HG03135 (cell line): ENCODE measurements at regions not wholly inside any gene's neighbourhood (a gene's known extent, or its start where the extent isn't known, plus 50 kb on each side); places are given as distances from the start of the nearest gene placed in this dataset.

Source experiments
- ATAC-seq: cut with Tn5 transposase; IDR thresholded peaks from one replicate; pipeline ENCODE4 v1.9.1; 2021; ENCODE audit warnings: mild to moderate bottlenecking, moderate library complexity; ENCODE audit not compliant: unreplicated experiment

- no peak for ATAC-seq
Observed at GRCh38 chr1:4086085-4086850, 186.2 kb upstream of the C1orf174 start.

- ATAC-seq: no peak
Observed at GRCh38 chr1:4086921-4087320, 186.8 kb upstream of the C1orf174 start.

GRCh38 chr1:4087530-4088420, 187.7 kb upstream of the C1orf174 start:
- no peak for ATAC-seq

GRCh38 chr1:4088676-4089075, 188.6 kb upstream of the C1orf174 start:
- no peak for ATAC-seq

GRCh38 chr1:4089421-4090175, 189.5 kb upstream of the C1orf174 start:
- ATAC-seq: no peak

- ATAC-seq: no peak
Observed at GRCh38 chr1:4090556-4090955, 190.5 kb upstream of the C1orf174 start.

GRCh38 chr1:4090976-4091660, 191.0 kb upstream of the C1orf174 start:
- no peak for ATAC-seq

GRCh38 chr1:4091996-4092395, 191.9 kb upstream of the C1orf174 start:
- no peak for ATAC-seq

GRCh38 chr1:4093856-4094565, 193.9 kb upstream of the C1orf174 start:
- no peak for ATAC-seq

- no peak for ATAC-seq
Observed at GRCh38 chr1:4095433-4095971, 195.4 kb upstream of the C1orf174 start.

GRCh38 chr1:4101459-4102161, 201.5 kb upstream of the C1orf174 start:
- ATAC-seq: no peak

- no peak for ATAC-seq
Observed at GRCh38 chr1:4105300-4105880, 205.3 kb upstream of the C1orf174 start.

GRCh38 chr1:4106731-4107130, 206.7 kb upstream of the C1orf174 start:
- no peak for ATAC-seq

GRCh38 chr1:4107291-4107690, 207.2 kb upstream of the C1orf174 start:
- ATAC-seq: no peak

- ATAC-seq: no peak
Observed at GRCh38 chr1:4108331-4108730, 208.3 kb upstream of the C1orf174 start.

GRCh38 chr1:4108758-4109627, 208.9 kb upstream of the C1orf174 start:
- no peak for ATAC-seq

- ATAC-seq: no peak
Observed at GRCh38 chr1:4109628-4109940, 209.5 kb upstream of the C1orf174 start.

GRCh38 chr1:4110888-4111287, 210.8 kb upstream of the C1orf174 start:
- no peak for ATAC-seq
